Endothelial cell of hepatic sinusoid (primary cell): ENCODE measurements at regions not wholly inside any gene's neighbourhood (a gene's known extent, or its start where the extent isn't known, plus 50 kb on each side); places are given as distances from the start of the nearest gene placed in this dataset.

Source experiments
- in situ Hi-C: cut with HindIII; loops from 2 replicates; pipeline ENCODE4 v1.10.0; 2017; ENCODE audit warnings: low sequenced_read_pairs

GRCh38 chr6:40946738-40947301, 92.2 kb downstream of the UNC5CL start:
- in situ Hi-C loops, result no loop called here

GRCh38 chr6:40937491-40937890, 101.5 kb downstream of the UNC5CL start:
- in situ Hi-C loops, result no loop called here

- in situ Hi-C loops, result no loop called here
These were observed 102.2 kb downstream of the UNC5CL start for GRCh38 chr6:40936818-40937251.

DNA sequence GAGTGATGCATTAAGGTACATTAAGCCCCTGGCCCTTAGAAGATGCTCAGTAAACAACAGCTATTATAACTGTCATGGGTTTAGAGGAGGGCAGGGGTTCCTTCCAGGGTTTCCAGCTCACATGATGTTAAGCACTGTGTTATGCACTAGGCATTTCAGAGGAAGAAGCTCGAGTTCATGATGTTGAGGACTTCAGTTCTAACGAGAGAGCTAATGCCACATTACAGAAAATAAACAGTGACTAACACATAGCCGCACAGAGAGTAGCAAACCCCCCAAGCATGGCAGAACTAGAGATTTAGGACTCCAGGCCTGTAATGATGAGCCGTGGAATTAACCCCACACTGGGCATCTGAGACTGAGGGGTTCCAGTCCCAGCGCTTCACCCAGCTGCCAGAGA, 105.2 kb downstream of the UNC5CL start:
- in situ Hi-C loops, result no loop called here

GRCh38 chr6:40932953-40933352, 106.1 kb downstream of the UNC5CL start:
- in situ Hi-C loops, result no loop called here

DNA sequence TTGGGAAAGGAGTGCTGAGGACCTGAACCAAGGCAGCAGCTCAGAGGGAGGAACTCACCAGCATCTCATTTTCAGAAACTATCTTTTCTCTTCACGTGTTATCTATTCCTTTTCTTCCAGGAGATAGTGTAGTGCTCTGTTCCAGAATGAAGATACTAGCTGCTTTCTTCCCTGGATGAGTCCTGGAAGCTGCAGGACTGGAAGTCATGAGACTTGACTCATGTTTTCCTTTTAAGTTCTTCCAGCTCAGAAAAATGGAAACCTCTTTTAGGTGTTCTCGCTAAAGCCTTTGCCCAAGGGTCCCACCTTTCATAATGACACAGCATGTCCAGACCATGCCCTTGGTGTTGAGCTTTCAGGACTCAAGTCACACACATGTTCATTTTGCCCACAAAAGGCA, 106.7 kb downstream of the UNC5CL start:
- in situ Hi-C loops, result no loop called here

DNA sequence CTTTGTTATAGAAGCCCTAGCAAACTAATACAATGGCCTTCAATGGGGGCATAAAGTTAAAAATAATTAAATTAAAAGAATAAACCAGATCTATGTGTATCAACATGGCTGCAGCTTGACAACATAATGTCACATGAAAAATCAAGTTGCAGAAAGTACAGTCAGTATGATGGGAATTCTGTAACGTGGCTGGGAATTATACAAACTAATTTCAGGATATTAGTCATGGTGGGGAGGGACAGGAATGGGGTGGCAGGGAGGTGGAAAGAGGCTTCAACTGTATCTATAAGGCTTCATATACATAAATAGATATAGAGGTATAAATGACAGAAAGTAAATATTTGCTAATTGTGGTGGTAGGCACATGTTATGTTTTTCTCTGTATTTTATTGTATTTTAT, 107.1 kb downstream of the UNC5CL start:
- in situ Hi-C loops, result no loop called here

DNA sequence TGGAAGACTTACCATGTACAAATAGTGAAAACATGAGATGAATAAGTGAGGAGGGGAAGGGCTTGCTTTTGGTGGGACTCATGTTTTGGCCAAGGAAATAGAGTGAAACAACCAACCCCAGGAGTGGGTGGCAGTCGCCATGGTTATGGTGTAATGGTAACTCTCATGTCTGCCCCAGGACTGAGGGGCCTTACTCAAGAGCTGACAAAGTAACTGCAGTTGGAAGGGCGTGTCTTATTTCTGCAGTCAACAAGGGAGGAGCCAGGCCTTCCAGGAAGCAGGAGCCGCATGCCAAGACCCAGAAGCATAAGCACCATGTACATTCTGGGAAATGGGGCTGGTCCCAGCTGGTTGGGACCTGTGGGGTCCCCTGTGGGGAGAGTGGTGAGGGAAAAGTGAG, 108.5 kb downstream of the UNC5CL start:
- in situ Hi-C loops, result no loop called here

DNA sequence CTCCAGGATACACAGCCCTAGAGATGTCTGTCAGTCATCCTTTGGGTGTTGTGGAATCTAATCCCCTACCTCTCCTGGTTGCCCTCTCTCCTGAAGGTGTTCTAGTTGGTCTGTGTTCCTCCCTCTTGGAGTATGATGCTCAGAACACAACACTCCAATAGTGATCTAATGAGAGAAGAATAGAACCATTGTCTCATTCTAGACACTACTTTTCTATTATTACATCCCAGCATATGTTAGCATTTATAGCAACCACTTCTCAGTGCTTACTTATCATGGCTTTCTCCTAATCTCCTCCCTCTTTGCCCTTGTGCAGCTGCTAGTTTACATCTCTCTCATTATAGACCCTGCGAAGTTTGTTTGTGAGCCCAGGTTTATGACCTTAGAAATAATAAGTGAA, 109.0 kb downstream of the UNC5CL start:
- in situ Hi-C loops, result no loop called here

DNA sequence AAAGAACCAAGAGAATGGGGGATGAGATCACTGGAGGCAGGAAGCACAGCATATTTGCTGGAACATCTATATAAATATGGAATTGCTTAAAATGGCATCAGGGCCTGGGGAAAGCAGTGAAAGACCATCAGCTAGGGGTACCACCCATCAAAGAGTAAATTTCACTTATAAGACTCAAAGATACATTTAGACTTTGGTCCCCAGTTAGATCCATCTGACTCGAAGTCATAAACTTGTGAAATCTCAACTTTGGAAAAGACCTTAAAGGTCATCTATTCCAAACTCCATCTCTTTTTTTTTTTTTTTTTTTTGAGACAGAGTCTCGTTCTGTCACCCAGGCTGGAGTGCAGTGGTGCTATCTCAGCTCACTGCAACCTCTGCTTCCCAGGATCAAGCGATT, 109.8 kb downstream of the UNC5CL start:
- in situ Hi-C loops, result no loop called here

DNA sequence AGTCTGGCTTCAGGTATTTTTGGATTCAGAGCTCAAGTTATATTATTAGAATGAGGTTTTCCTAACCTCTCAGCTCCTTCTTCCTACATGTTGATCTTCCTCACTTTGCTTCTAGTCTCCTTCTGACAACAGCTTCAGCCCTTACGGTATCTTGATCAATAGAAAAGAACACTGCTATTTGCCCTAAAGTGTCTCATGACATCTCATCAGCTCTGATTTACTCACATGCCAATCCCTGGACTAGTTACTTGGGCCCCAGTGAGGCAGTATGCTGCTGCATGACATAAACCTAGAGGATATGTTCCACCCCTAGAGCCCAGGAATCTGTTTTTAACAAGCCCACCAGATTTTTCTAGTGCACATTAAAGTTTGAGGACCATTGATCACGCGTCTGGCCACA, 110.3 kb downstream of the UNC5CL start:
- in situ Hi-C loops, result no loop called here

- in situ Hi-C loops, result no loop called here
These were observed 110.7 kb downstream of the UNC5CL start for GRCh38 chr6:40928307-40928706.

DNA sequence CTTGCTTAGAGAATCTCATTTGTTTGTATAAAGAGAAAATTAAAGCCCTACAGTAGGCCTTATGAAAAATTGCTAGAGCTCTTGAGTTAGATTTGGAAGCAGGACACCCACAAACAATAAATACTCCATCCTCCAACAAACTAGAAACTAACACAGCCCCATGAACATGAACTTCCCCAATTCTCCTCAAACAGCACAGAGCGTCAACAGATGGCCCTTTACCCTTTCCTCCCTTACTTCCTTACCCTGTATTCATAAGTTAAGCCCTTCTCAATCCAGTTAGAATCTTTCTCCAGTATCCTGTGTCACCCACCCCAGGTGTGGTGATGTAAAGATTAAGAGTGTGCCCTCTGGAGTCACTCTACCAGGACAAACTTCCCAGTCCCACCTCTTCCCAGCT, 113.7 kb downstream of the UNC5CL start:
- in situ Hi-C loops, result no loop called here

DNA sequence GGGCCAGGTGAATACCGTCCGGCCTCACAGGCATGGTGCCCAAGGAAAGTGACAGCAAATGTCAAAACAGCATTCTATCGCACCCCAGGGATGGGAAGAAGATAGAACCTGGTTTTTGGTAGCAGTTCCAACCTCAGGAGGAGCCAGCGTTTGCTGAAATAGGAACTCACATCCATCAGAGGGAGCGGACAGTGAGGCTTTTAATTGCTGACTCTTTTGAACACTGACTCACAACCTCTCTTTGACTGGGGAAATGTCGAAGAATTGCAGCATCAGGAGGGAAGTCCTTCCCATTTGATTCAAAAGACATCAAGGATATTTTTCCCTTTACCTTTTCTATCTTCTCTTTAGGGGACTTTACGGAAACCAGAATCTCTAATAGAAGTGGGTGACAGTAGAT, 114.2 kb downstream of the UNC5CL start:
- in situ Hi-C loops, result no loop called here

- in situ Hi-C loops, result no loop called here
These were observed 115.1 kb downstream of the UNC5CL start for GRCh38 chr6:40923880-40924279.

DNA sequence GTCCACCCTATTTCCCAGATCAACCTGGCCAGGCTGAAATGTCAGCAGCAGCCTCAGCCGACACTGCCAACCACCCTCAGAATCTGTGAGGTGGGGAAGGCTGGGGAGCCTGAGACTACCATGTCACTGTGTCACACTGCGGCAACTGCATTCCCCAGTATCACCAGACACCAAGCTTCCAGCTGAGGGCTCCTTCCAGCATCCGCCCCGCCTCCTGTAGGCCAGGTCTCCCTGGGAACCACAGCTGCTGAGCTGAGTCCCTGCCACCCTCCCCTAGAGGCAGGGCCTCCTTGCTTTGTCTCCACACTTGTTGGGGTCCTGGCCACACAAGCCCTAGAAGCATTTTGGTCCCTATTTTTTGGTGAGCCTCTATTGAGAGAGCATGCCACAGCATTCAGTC, 115.7 kb downstream of the UNC5CL start:
- in situ Hi-C loops, result no loop called here

- in situ Hi-C loops, result no loop called here
These were observed 116.7 kb downstream of the UNC5CL start for GRCh38 chr6:40922281-40922680.

- in situ Hi-C loops, result no loop called here
These were observed 120.9 kb downstream of the UNC5CL start for GRCh38 chr6:40918040-40918651.

DNA sequence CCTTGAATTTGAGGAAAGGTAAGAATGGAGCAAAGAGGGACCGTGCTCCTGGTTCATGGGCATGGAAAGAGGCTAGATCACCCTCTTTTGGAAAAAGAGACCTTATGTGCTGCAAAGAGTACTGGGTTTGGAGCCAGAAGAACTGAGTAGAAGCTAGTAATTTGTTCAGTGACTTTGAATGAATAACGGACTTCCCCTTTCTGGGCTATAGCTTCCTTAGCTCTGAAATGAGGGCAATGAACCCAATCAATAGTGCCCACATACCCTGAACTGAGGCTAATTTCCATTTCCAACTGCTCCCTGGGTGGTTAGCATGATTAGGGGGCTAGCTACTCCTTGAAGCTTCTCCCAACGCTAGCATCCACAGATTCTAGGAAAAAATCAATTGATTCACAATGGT, 121.4 kb downstream of the UNC5CL start:
- in situ Hi-C loops, result no loop called here

- in situ Hi-C loops, result no loop called here
These were observed 122.2 kb downstream of the UNC5CL start for GRCh38 chr6:40916845-40917244.

DNA sequence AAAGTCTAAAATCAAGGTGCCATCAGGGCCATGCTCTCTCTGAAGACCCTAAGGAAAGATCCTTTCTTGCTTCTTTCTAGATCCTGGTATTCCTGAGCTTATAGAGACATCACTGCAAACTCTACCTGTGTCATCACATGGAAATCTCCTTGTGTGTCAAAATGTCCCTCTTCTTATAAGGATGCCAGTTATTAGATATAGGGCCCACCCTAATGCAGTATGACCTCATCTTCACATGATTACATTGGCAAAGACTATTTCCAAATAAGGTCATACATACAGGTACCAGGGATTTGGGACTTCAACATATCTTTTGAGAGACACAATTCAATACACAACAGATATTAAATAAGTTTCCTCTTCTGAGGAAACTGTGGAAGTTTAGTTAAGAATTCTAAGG, 123.9 kb downstream of the UNC5CL start:
- in situ Hi-C loops, result no loop called here

DNA sequence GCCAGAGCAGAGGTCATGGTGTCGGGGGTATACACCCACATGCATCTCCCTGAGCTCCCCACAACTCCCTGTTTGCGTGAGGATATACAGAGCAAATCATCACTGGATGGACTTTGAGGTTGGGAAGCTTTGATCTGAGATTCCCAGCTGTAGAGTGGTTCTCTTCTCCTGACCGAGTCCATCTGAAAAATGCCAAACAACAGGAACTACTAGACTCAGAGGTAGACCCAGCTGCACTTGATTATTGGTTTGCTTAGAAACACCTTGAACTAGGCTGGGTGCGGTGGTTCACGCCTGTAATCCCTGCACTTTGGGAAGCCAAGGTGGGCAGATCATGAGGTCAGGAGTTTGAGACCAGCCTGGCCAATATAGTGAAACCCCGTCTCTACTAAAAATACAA, 125.0 kb downstream of the UNC5CL start:
- in situ Hi-C loops, result no loop called here
